ENCODE measurements at regions not wholly inside any gene's neighbourhood (a gene's known extent, or its start where the extent isn't known, plus 50 kb on each side); places are given as distances from the start of the nearest gene placed in this dataset.

DNA sequence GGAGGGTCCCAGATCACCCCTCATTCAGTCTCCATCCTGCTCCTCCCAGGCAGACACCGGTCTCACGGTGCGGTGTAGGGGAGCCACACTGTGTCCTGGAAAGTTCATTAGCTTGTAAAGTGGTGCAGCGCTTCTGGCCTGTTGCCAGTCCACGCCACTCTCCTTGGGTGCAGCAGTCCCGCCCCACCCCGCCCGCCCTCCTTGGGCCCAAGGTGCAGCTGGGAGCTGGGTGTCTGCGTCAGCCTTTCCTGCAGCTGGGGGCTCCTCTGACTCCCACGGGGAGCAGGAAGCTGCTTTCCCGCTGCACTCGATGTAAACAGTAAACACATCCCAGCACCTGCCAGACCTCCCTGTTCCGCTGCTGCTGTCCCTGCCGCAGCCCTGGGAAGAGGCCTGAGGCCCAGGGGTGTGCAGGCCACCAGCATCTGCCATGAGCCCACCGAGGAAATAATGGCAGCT, 53.8 kb upstream of the ASB18 start:
- intact Hi-C loops (cut with DNase I, micrococcal nuclease): no loop called here
- ATAC-seq: peak; percentile 96
- peak; percentile 38 to 84 for DNase-seq

GRCh38 chr2:236318401-236318800, 54.2 kb upstream of the ASB18 start:
- no peak for DNase-seq
- ATAC-seq: peak; percentile 8
- intact Hi-C loops (cut with DNase I, micrococcal nuclease): no loop called here

DNA sequence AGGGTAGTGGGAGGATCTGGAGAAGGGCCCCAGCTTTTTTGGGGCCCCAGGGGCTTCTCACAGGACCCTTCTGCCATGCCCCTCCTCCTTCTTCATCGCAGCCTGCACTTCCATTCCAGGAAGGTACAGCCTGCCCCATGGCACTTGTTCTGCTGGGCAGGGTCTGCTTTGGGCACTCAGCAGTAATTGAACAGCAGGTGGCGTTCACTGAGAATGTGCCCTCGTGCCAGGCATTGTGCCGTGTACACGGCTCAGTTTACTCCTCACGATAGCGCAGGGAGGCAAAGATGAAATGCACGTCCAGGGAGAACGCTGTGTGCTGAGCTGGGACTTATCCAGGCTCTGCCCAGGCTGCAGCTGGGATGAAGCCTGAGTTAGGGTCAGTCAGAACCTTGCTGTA, 54.8 kb upstream of the ASB18 start:
- DNase-seq (no peak), ATAC-seq (no peak)
- intact Hi-C loops (cut with DNase I, micrococcal nuclease): no loop called here

GRCh38 chr2:236321415-236321814, 57.2 kb upstream of the ASB18 start:
- no peak for ATAC-seq
- intact Hi-C loops (cut with DNase I, micrococcal nuclease): no loop called here
- DNase-seq: no peak

GRCh38 chr2:236333417-236334121, 69.4 kb upstream of the ASB18 start:
- no peak for DNase-seq
- no peak for ATAC-seq
- intact Hi-C loops (cut with DNase I, micrococcal nuclease): no loop called here

DNA sequence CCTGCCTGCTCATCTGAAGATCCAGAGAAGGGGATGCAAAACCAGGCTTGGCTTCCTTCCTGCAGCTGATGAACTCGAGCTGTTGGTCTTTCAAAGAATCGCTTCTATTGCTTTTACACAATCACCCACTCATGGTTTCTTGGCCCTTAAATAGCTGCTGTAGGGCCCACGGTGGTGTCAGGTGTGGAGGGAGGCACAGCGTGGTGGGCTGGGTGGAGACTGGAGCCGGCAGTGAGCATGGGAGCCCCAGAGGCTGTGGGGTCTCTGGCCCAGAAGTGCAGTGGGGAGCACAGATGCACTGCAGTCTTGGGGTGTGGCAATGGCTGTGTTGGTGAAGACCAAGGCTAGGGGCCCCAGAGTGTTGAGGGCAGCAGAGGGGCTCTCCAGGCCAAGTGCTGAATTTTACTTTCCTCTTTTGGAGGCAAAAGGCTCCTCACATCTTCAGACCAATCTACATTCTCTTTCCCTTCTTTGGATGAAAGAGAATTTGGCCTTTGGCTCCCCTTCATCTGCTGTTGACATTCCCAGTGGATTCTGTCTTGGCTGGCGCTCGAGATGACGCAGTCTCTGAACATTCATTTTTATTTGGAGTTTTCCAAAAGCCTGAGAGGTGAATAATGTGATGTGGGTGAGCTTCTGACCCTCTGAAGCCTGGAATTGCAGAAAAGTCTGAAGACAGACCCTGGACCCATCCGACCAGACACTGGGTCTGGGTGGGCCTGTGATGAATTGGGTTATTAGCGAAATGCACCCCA, 70.1 kb upstream of the ASB18 start:
- DNase-seq (no peak), ATAC-seq (no peak)
- intact Hi-C loops (cut with DNase I, micrococcal nuclease): no loop called here

- intact Hi-C loops (cut with DNase I, micrococcal nuclease): no loop called here
- no peak for DNase-seq
- no peak for ATAC-seq
Observed at GRCh38 chr2:236335696-236336574, 71.7 kb upstream of the ASB18 start.

DNA sequence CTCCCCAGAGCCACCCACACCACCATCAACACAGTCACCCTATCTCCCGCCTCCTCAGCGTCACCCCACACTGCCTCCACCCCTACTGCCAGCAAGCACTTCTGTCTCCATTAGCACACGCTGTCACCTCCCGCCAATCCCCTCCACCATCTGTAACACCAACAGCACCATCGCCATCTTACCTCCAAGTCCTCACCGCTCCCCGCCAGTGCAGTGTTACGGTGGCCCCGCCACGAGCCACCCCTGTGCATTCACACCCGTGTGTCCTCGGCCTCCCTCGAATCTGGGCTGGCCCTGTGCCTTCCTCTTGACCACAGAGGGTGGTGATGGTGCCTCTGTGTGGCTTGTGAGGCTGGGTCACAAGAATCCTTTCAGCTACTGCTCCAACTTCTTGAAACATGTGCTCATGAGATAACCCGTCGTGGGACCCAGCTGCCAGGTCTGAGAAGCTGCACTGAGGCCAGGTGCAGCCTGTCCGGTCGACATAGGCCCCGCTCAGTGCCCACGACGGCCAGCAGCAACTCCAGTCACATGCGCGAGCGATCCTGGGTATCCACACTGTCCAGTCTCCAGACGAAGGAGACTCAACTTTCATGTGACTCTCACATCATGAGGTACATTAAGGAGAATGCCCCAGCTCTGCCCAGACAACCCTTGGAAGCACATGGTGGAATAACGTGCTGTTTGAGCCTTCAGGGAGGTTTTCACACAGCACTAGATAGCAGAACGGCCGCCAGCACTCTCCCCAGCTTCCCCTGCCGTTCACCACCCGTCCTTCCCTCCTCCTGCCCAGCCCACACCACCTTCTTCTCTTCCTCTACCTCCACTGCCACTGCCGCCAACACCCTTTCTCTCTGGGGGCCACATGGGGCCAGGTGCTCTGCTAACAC, 72.6 kb upstream of the ASB18 start:
- ATAC-seq (peak; percentile 44), DNase-seq (no peak)
- intact Hi-C loops (cut with DNase I, micrococcal nuclease): no loop called here

DNA sequence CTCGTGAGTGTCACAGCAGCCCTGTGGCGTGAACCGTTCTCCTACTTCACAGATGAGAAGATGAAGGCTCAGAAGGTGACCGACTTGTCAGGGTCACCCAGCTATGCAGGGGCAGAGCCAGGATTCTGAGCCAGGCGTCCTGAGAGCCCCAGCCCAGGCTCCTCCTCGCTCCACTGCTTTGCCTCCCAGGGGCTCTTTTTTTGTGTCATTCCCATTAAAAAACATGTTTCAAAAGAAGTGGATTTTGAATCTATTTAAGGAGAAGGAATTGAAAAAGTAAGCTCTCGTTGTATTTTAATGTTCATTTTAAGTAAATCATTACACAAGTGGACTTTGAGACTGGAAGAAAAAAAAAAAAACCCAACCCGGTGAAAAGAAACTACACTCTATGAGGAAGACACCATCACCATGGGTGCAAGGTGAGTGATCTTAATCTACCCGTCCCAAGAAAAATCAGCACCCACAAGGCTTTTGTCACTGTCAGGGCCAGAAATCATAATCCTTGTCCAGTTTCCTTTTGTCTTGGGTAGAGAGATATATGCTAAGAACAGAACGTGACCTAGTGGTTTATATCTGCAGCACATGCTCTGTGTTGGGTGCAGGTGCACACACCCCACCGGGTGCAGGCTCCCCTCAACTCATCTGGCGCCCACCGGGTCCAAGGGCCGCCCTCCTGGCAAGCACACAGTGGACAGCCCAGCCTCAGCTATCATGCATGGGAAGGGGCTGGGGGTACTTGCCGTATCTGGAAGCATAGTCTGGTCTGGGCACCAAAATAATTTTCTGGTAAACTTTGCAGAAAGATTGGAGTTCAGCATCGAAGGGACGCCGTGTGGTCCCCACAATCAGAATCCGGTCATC, 73.5 kb upstream of the ASB18 start:
- intact Hi-C loops (cut with DNase I, micrococcal nuclease): no loop called here
- no peak for DNase-seq
- peak; percentile 92 for ATAC-seq

- no peak for DNase-seq
Observed at GRCh38 chr2:236338495-236339184, 74.4 kb upstream of the ASB18 start.

DNA sequence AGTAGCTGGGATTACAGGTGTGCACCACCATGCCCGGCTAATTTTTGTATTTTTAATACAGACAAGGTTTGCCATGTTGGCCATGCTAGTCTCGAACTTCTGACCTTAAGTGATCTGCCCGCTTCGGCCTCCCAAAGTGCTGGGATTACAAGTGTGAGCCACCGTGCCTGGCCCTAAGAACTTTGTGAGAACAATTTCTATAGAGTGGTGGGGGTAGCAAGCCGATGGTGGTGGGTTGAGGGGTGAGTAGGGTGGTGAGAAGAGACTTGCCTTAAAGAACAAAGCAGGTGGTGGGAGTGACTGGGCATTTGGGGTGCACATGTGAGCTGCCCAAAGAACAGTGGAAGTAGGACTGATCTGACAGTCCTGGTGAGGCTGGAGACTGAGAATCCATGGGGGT, 76.0 kb upstream of the ASB18 start:
- ATAC-seq: no peak
- intact Hi-C loops (cut with DNase I, micrococcal nuclease): no loop called here
- DNase-seq: no peak

More at GRCh38 chr2:236338495-236339184, 74.4 kb upstream of the ASB18 start:
- ATAC-seq: peak; percentile 42
- intact Hi-C loops (cut with DNase I, micrococcal nuclease): no loop called here

- intact Hi-C loops (cut with DNase I, micrococcal nuclease): no loop called here
- ATAC-seq: no peak
- DNase-seq: no peak
Observed at GRCh38 chr2:236341067-236341466, 76.9 kb upstream of the ASB18 start.

- intact Hi-C loops (cut with DNase I, micrococcal nuclease): no loop called here
- DNase-seq: no peak
- ATAC-seq: no peak
Observed at GRCh38 chr2:236341721-236342120, 77.5 kb upstream of the ASB18 start.

GRCh38 chr2:236342507-236342906, 78.3 kb upstream of the ASB18 start:
- intact Hi-C loops (cut with DNase I, micrococcal nuclease): no loop called here
- ATAC-seq (no peak), DNase-seq (no peak)

- no peak for ATAC-seq
- no peak for DNase-seq
- intact Hi-C loops (cut with DNase I, micrococcal nuclease): no loop called here
Observed at GRCh38 chr2:236342951-236343350, 78.7 kb upstream of the ASB18 start.

DNA sequence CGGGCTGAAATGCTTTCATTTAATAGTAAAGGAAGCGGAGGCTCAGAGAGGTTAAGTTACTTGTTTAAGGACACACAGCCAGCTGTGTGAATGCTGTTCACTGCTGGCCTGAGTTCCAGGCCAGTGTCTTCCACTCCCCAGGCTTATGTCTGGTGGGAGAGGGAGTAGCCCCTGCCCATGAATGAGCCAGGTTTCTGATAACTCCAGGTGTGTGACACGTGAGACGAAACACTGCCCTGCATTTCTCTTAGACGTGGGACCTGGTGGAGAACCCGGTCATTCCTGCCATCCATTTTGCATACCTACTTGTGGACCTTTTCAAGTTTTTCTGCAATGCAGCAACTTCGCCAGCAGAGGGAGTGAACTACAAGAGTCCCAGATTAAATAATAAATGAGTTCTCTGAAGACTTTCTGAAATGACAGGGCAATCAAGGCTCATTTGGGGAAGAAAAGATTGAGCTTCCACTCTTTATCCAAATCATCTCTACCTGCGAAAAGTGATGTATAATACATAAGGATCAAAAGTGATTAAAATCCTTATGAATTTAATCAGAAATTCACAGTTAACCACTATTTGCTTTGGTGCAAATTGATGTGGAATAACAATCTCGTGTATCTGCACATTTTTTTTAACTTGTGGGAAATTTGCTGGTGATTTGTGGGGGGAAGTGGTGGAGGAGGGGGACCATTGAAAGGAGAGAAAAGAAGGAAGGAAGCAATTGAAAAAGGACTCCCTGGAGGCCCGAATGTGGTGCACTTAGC, 79.4 kb upstream of the ASB18 start:
- intact Hi-C loops (cut with DNase I, micrococcal nuclease): no loop called here

More for the DNA sequence above, 79.4 kb upstream of the ASB18 start:
- ATAC-seq: peak; percentile 62
- DNase-seq: peak in 1 of 2 donors; percentile 52
